ENCODE measurements at regions not wholly inside any gene's neighbourhood (a gene's known extent, or its start where the extent isn't known, plus 50 kb on each side); places are given as distances from the start of the nearest gene placed in this dataset.

- DNase-seq (ENCODE audit: low spot score), result no peak
These were observed 161.8 kb downstream of the DICER1 start for GRCh38 chr14:94995551-94995950.

- DNase-seq (ENCODE audit: low spot score), result no peak
These were observed 163.1 kb downstream of the DICER1 start for GRCh38 chr14:94994245-94994644.

GRCh38 chr14:94992046-94992445, 165.3 kb downstream of the DICER1 start:
- no peak for DNase-seq (ENCODE audit: low spot score)

GRCh38 chr14:94989946-94990345, 167.4 kb downstream of the DICER1 start:
- no peak for DNase-seq (ENCODE audit: low spot score)

GRCh38 chr14:94989417-94989816, 167.9 kb downstream of the DICER1 start:
- DNase-seq (ENCODE audit: low spot score), result no peak

- DNase-seq (ENCODE audit: low spot score), result no peak
These were observed 169.9 kb downstream of the DICER1 start for GRCh38 chr14:94987409-94987808.

GRCh38 chr14:94979891-94980290, 177.4 kb downstream of the DICER1 start:
- peak; percentile 30 for DNase-seq (ENCODE audit: low spot score)

GRCh38 chr14:94977016-94977415, 180.3 kb downstream of the DICER1 start:
- DNase-seq (ENCODE audit: low spot score), result no peak

- DNase-seq (ENCODE audit: low spot score), result no peak
These were observed 182.0 kb downstream of the DICER1 start for GRCh38 chr14:94975366-94975765.

- peak; percentile 61 for DNase-seq (ENCODE audit: low spot score)
These were observed 182.4 kb downstream of the DICER1 start for GRCh38 chr14:94974893-94975292.

- peak; percentile 27 for DNase-seq (ENCODE audit: low spot score)
These were observed 182.9 kb downstream of the DICER1 start for GRCh38 chr14:94974422-94974821.

- peak; percentile 23 for DNase-seq (ENCODE audit: low spot score)
These were observed 185.6 kb downstream of the DICER1 start for GRCh38 chr14:94971750-94972149.

- no peak for DNase-seq (ENCODE audit: low spot score)
These were observed 186.2 kb downstream of the DICER1 start for GRCh38 chr14:94970941-94971730.

GRCh38 chr14:94969766-94970165, 187.6 kb downstream of the DICER1 start:
- DNase-seq (ENCODE audit: low spot score), result no peak

- DNase-seq (ENCODE audit: low spot score), result no peak
These were observed 190.5 kb downstream of the DICER1 start for GRCh38 chr14:94966868-94967267.

- no peak for DNase-seq (ENCODE audit: low spot score)
These were observed 191.0 kb downstream of the DICER1 start for GRCh38 chr14:94966344-94966743.

GRCh38 chr14:94965551-94966313, 191.6 kb downstream of the DICER1 start:
- no peak for DNase-seq (ENCODE audit: low spot score)

- no peak for DNase-seq (ENCODE audit: low spot score)
These were observed 192.4 kb downstream of the DICER1 start for GRCh38 chr14:94964931-94965330.

GRCh38 chr14:94964181-94964580, 193.1 kb downstream of the DICER1 start:
- no peak for DNase-seq (ENCODE audit: low spot score)

GRCh38 chr14:94963051-94963450, 193.1 kb upstream of the GSC start:
- DNase-seq (ENCODE audit: low spot score), result no peak

GRCh38 chr14:94962166-94962575, 192.3 kb upstream of the GSC start:
- DNase-seq (ENCODE audit: low spot score), result no peak

- DNase-seq (ENCODE audit: low spot score), result no peak
These were observed 191.7 kb upstream of the GSC start for GRCh38 chr14:94961386-94962165.
